ENCODE measurements at regions not wholly inside any gene's neighbourhood (a gene's known extent, or its start where the extent isn't known, plus 50 kb on each side); places are given as distances from the start of the nearest gene placed in this dataset.

DNA sequence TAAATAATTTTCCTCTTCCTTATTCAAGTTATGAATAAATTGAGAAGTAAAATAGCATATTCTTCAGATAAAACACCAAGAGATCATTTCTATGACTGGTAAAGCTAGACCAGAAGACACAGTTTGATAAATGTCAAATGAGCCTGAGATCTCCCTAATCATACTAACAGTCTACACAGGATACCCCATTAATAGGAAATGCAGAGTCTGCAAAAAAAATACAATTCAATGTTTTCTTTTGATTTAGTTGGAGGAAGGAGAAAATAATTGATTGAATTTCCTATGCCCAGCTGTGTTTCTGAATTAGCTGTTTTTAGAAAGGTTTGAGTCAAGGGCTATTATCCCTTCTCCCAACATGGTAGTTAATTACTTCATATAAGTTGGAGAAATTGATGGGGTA, 734.6 kb upstream of the SLITRK1 start:
- TF ChIP-seq, protein P1, sequence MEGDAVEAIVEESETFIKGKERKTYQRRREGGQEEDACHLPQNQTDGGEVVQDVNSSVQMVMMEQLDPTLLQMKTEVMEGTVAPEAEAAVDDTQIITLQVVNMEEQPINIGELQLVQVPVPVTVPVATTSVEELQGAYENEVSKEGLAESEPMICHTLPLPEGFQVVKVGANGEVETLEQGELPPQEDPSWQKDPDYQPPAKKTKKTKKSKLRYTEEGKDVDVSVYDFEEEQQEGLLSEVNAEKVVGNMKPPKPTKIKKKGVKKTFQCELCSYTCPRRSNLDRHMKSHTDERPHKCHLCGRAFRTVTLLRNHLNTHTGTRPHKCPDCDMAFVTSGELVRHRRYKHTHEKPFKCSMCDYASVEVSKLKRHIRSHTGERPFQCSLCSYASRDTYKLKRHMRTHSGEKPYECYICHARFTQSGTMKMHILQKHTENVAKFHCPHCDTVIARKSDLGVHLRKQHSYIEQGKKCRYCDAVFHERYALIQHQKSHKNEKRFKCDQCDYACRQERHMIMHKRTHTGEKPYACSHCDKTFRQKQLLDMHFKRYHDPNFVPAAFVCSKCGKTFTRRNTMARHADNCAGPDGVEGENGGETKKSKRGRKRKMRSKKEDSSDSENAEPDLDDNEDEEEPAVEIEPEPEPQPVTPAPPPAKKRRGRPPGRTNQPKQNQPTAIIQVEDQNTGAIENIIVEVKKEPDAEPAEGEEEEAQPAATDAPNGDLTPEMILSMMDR (IDR thresholded peaks at IDR 0.05 in 8 of 11, conservative IDR thresholded peaks at IDR 0.05 in 3 of 11): no peak
- no peak for TF ChIP-seq POLR2A (IDR thresholded peaks at IDR 0.05)
